GM21576 (cell line): ENCODE measurements at regions not wholly inside any gene's neighbourhood (a gene's known extent, or its start where the extent isn't known, plus 50 kb on each side); places are given as distances from the start of the nearest gene placed in this dataset.

Source experiments
- ATAC-seq: cut with Tn5 transposase; IDR thresholded peaks from one replicate; pipeline ENCODE4 v1.9.1; 2021; ENCODE audit warnings: mild to moderate bottlenecking, moderate library complexity; ENCODE audit not compliant: unreplicated experiment

- ATAC-seq: no peak
These were observed 157.6 kb upstream of the C1QTNF7 start for GRCh38 chr4:15270201-15270600.

GRCh38 chr4:15286041-15286440 is 141.8 kb upstream of the C1QTNF7 start:
- no peak for ATAC-seq

- no peak for ATAC-seq
These were observed 136.7 kb upstream of the C1QTNF7 start for GRCh38 chr4:15291122-15291521.

GRCh38 chr4:15293711-15294110 is 134.1 kb upstream of the C1QTNF7 start:
- ATAC-seq: no peak

GRCh38 chr4:15294202-15294601 is 133.6 kb upstream of the C1QTNF7 start:
- no peak for ATAC-seq

GRCh38 chr4:15294832-15295231 is 133.0 kb upstream of the C1QTNF7 start:
- ATAC-seq: no peak

- ATAC-seq: no peak
These were observed 132.2 kb upstream of the C1QTNF7 start for GRCh38 chr4:15295421-15296162.

- no peak for ATAC-seq
These were observed 130.5 kb upstream of the C1QTNF7 start for GRCh38 chr4:15297344-15297743.

- no peak for ATAC-seq
These were observed 128.2 kb upstream of the C1QTNF7 start for GRCh38 chr4:15299627-15300026.

GRCh38 chr4:15303052-15303641 is 124.7 kb upstream of the C1QTNF7 start:
- no peak for ATAC-seq

- no peak for ATAC-seq
These were observed 112.9 kb upstream of the C1QTNF7 start for GRCh38 chr4:15314974-15315373.

GRCh38 chr4:15317246-15317645 is 110.6 kb upstream of the C1QTNF7 start:
- no peak for ATAC-seq

GRCh38 chr4:15318621-15319348 is 109.0 kb upstream of the C1QTNF7 start:
- no peak for ATAC-seq

- no peak for ATAC-seq
These were observed 107.6 kb upstream of the C1QTNF7 start for GRCh38 chr4:15320121-15320678.

- no peak for ATAC-seq
These were observed 105.8 kb upstream of the C1QTNF7 start for GRCh38 chr4:15322006-15322405.

- ATAC-seq: no peak
These were observed 101.8 kb upstream of the C1QTNF7 start for GRCh38 chr4:15325987-15326386.

GRCh38 chr4:15327311-15328298 is 100.2 kb upstream of the C1QTNF7 start:
- no peak for ATAC-seq

GRCh38 chr4:15331930-15332329 is 95.9 kb upstream of the C1QTNF7 start:
- no peak for ATAC-seq

GRCh38 chr4:15332377-15332776 is 95.5 kb upstream of the C1QTNF7 start:
- no peak for ATAC-seq
